Hepatocyte (in vitro differentiated cells): ENCODE measurements at regions not wholly inside any gene's neighbourhood (a gene's known extent, or its start where the extent isn't known, plus 50 kb on each side); places are given as distances from the start of the nearest gene placed in this dataset.

ENCODE experiments used
- CTCF ChIP-seq: fragments of 200-600 bp; sonication (generic); IDR thresholded peaks from 2 replicates; pipeline ENCODE4 v1.5.1; 2016; ENCODE audit warnings: antibody characterized with exemption, mild to moderate bottlenecking; ENCODE audit not compliant: poor library complexity
- EZH2phosphoT487 ChIP-seq: fragments of 200-600 bp; sonication (generic); IDR thresholded peaks from one replicate; pipeline ENCODE4 v1.6.1; 2018; ENCODE audit warnings: antibody characterized with exemption, mild to moderate bottlenecking, low read depth, moderate library complexity; ENCODE audit not compliant: unreplicated experiment, severe bottlenecking

GRCh38 chr9:25939126-25939525 lies 260.9 kb upstream of the TUSC1 start:
- TF ChIP-seq CTCF, result no peak
- TF ChIP-seq EZH2phosphoT487, result no peak
